HK-2 (cell line): ENCODE measurements at regions not wholly inside any gene's neighbourhood (a gene's known extent, or its start where the extent isn't known, plus 50 kb on each side); places are given as distances from the start of the nearest gene placed in this dataset.

Experiments
- DNase-seq: peaks from one replicate; pipeline ENCODE4 v3.0.0-alpha.2; 2018; ENCODE audit not compliant: unreplicated experiment

GRCh38 chr20:56174416-56174815, 74.1 kb upstream of the MC3R start:
- no peak for DNase-seq

- no peak for DNase-seq
These were observed 72.6 kb upstream of the MC3R start for GRCh38 chr20:56175884-56176283.

DNA sequence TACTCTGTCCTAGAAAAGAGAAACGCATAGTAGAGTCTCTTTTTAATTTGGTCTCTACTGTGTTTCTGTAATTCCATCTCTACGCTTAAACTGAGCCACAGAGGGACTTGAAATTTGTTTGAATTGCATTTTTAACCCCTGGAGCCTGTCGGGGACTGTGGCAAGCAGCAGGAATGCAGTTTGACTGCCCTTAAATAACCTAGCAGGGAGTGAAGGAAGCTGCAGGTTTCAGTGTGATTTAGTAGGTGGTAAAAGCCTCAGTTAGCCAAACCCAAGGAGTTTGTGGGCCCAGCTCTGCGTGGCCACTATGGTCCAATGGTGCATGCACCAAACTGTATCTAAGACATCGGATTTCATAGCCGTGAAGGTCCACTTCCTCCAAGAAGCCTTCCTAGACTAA, 70.3 kb upstream of the MC3R start:
- no peak for DNase-seq

GRCh38 chr20:56179051-56179450, 69.5 kb upstream of the MC3R start:
- DNase-seq, result no peak

DNA sequence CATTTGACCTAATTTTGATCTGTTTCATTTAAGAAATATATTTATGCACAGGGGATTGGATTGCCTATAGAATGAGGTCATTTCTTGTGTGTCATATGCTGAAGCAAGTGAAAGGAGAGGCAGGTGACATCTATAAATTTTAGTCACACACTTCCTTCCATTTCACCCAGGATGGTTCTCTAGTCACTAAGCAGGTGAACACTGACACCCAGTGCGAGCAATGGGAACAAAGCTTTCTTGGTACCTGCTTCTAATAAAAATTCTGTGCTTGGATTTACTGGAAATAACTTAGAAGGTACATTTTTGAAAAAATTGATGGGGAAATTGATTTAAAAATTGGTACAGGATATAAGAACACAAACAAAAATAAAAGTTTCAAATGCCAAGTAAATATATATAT, 66.9 kb upstream of the MC3R start:
- no peak for DNase-seq

DNA sequence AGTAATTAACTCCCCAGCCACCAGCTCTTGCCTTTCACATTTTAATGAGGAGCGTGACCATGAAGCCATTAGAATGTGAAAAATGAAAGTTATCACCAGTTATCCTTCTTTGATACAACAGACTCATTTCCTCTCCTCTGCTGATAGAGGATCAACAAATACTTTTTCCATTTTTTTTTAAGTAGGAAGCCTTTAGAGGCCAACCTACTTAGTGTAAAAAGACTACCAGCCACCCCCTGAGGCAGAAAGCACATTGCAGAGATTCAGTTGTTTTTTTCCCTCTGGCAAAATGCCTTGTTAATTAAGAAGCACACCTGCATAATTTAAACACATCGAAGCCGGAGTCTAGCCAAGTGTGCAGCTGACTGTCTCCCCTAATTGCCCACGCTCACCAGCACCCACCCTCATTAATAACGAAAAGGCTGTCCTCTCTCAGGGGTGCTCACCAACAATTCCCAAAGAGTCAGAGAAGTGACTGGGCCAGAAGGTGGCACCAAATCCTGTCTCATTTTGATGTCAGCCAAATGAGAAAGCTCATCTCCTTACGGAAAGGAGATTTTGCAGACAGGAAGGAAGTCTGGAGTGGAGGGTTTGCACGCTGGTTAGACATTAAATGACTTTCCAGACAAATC, 60.9 kb upstream of the MC3R start:
- peak; percentile 15 for DNase-seq

GRCh38 chr20:56194042-56194441, 54.5 kb upstream of the MC3R start:
- no peak for DNase-seq

DNA sequence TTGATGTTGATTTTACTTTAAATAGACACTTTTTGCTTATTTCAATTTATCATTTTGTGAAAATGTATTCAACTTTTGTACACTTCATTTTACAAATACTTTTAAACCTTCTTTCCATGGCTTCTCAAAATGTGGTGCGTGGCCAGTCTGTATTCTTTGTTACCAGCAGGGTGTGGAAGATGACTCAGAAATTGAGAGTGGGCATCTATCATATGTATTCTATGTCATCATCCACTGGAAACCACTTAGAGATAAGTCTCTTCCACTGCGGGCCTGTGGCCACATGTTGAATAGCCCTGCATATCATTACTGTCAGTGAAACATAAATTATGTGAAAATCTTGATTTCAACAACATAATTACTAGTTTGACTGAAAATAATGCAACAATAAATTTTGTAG, 52.6 kb upstream of the MC3R start:
- no peak for DNase-seq
